Fibroblast of villous mesenchyme (primary cell): ENCODE measurements at regions not wholly inside any gene's neighbourhood (a gene's known extent, or its start where the extent isn't known, plus 50 kb on each side); places are given as distances from the start of the nearest gene placed in this dataset.

Experiments
- DNase-seq: peaks from one replicate; pipeline ENCODE4 v3.0.0-alpha.2; 2010; ENCODE audit warnings: low read depth
- H3K4me3 ChIP-seq: 2 replicates; pipeline ENCODE4 v1.5.1; 2011; ENCODE audit warnings: low read depth, mild to moderate bottlenecking, low read length
- CTCF ChIP-seq: IDR thresholded peaks from 2 replicates; pipeline ENCODE4 v1.5.1; 2012; ENCODE audit warnings: low read depth, mild to moderate bottlenecking, low read length; ENCODE audit not compliant: insufficient read depth

GRCh38 chr9:126157826-126158587, 168.6 kb upstream of the MVB12B start:
- H3K4me3 ChIP-seq = no peak overlapping the region

GRCh38 chr9:126158588-126159429, 167.8 kb upstream of the MVB12B start:
- no peak overlapping the region for H3K4me3 ChIP-seq
- DNase-seq = no peak
- TF ChIP-seq CTCF = no peak

More at GRCh38 chr9:126157826-126158587, 168.6 kb upstream of the MVB12B start:
- no peak for DNase-seq
- no peak for TF ChIP-seq CTCF

DNA sequence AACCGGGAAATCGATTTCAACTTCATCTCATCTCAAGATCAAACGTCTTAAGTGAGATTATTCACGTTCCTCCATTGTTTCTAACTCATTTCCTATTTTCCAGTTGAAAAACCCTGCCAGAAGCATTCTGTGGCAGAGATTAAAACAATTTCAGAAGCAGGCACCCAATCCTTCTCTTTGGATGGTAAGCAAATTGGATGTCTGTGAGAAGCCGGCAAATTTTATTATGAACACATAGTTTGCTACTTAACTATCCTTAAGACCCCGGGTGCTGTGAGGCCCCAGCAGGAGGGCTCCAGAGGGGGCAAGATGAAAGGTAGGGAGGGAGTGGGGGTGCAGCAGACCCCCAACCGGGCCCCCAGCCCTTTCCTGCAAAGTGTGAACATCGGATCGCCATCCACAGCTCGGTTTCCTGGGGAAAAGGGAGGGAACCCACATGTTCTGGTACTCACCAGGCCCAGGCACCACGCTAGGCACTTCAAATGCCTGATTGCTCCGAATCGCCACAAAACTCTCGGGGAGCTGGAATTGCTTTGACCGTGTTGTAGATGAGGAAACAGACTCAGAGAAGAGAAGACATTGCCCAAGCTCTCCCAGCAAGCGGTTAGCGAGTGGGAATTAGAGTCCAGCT, 167.1 kb upstream of the MVB12B start:
- no peak overlapping the region for H3K4me3 ChIP-seq
- DNase-seq = no peak
- no peak for TF ChIP-seq CTCF

DNA sequence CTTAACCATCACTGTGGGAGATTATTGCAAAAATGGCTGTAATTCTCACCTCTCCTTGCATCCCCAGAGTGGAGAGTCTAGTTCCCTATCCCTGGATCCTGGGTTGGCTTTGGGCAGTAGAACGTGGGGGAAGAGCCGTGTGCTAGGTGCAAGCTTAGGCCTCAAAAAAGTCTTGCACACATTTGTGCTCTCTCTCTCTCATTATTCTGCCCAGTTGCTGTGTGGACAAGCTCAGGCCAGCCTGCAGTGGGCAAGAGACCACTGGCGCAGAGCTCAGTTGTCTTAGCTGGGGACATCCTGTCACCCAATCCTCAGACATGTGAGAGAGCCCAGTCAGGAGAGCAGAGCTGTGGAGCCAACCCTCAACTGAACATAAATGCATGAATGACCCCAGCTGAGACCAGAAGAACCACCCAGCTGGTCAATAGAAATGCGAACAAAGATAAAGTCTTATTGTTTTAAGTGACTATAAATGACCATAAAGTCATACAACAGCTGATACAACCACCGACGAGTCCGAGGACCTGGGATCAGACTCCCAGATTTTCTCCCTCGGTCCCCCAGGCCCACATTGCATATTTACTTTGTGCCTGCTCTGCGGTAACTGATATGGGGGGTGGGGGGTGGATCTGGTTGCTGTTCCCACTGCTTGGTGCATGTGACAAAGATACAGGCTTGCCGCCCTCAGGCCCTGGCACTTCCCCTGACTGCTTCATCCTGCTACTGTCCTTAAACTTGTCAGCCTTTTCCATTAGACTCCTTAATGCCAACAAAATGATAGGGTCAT, 166.4 kb upstream of the MVB12B start:
- DNase-seq = no peak
- no peak overlapping the region for H3K4me3 ChIP-seq
- TF ChIP-seq CTCF = no peak

GRCh38 chr9:126160854-126161329, 165.7 kb upstream of the MVB12B start:
- DNase-seq = no peak
- no peak overlapping the region for H3K4me3 ChIP-seq
- no peak for TF ChIP-seq CTCF
